Ishikawa (cell line): ENCODE measurements at regions not wholly inside any gene's neighbourhood (a gene's known extent, or its start where the extent isn't known, plus 50 kb on each side); places are given as distances from the start of the nearest gene placed in this dataset.

Experiments
- CEBPB ChIP-seq: IDR thresholded peaks from 2 replicates; pipeline ENCODE4 v1.6.1; 2012
- CREB1 ChIP-seq: IDR thresholded peaks from 2 replicates; pipeline ENCODE4 v1.6.1; 2012; ENCODE audit warnings: low read depth
- EGR1 ChIP-seq: IDR thresholded peaks from 2 replicates; pipeline ENCODE4 v1.6.1; 2012
- EP300 ChIP-seq: IDR thresholded peaks from 2 replicates; pipeline ENCODE4 v1.6.1; 2012; ENCODE audit warnings: borderline replicate concordance
- FOXM1 ChIP-seq: IDR thresholded peaks from 2 replicates; pipeline ENCODE4 v1.6.1; 2012; ENCODE audit warnings: low read depth, borderline replicate concordance
- NFIC ChIP-seq: IDR thresholded peaks from 2 replicates; pipeline ENCODE4 v1.6.1; 2012
- RAD21 ChIP-seq: IDR thresholded peaks from 2 replicates; pipeline ENCODE4 v1.6.1; 2012; ENCODE audit warnings: low read depth
- TAF1 ChIP-seq: IDR thresholded peaks from 2 replicates; pipeline ENCODE4 v1.6.1; 2012; ENCODE audit warnings: low read depth, mild to moderate bottlenecking
- TCF12 ChIP-seq: IDR thresholded peaks from 2 replicates; pipeline ENCODE4 v1.6.1; 2012; ENCODE audit warnings: low read depth
- TEAD4 ChIP-seq: IDR thresholded peaks from 2 replicates; pipeline ENCODE4 v1.6.1; 2012
- YY1 ChIP-seq: IDR thresholded peaks from 2 replicates; pipeline ENCODE4 v1.6.1; 2012; ENCODE audit warnings: low read depth
- ZBTB7A ChIP-seq: IDR thresholded peaks from 2 replicates; pipeline ENCODE4 v1.6.1; 2012; ENCODE audit warnings: low read depth
- TF ChIP-seq, protein P1 (sequence below): IDR thresholded peaks from 2 replicates; pipeline ENCODE4 v1.6.1; 2012; ENCODE audit warnings: low read depth, mild to moderate bottlenecking
- TF ChIP-seq, protein P2 (sequence below): IDR thresholded peaks from 2 replicates; pipeline ENCODE4 v1.6.1; 2012
- TF ChIP-seq, protein P3 (sequence below): IDR thresholded peaks from 2 replicates; pipeline ENCODE4 v1.6.1; 2012

DNA sequence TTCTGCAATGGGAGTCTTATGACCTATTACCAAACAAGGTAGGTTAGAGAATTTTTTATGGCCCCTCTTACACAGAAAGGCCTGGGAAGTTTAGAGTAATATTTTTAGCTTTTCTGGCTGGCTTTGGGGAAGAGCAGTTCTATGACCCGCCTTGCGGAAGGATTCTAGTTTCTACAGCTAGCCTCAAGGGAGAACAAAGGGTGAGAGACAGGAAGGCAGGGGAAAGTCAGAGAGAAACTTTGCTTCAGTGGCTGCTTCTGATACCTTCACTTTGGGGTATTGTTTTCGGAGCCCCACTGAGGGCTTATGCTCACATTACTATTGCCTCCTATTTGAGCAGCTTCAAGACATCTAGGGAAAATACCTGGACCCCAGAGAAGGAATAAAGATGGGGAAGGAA is 80.7 kb upstream of the NUDT4 start:
- TF ChIP-seq CREB1 (no peak), FOXM1 (no peak), EGR1 (no peak), ZBTB7A (no peak), TAF1 (no peak), NFIC (no peak), TEAD4 (no peak)

DNA sequence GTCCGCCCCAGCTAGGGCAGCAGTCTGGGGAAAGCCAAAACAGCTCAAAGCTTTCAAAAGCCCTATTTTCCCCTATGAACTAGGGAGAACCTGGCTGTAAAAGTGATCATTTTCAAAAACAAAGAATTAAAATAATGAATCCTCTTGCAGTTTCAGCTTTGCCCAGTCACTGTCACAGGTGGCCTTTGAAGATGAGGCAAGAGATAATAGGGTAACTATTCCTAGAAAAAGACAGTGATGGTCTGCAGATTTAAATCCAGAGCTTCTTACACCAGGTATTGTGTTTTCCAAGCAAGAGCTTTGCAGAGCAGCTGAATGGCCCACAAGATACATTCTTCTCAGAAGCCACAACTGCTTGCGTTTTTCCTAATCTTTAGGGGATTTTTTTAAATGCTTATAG is 80.2 kb upstream of the NUDT4 start:
- TF ChIP-seq RAD21, result no peak
- no peak for TF ChIP-seq EGR1
- TF ChIP-seq TEAD4, result no peak

DNA sequence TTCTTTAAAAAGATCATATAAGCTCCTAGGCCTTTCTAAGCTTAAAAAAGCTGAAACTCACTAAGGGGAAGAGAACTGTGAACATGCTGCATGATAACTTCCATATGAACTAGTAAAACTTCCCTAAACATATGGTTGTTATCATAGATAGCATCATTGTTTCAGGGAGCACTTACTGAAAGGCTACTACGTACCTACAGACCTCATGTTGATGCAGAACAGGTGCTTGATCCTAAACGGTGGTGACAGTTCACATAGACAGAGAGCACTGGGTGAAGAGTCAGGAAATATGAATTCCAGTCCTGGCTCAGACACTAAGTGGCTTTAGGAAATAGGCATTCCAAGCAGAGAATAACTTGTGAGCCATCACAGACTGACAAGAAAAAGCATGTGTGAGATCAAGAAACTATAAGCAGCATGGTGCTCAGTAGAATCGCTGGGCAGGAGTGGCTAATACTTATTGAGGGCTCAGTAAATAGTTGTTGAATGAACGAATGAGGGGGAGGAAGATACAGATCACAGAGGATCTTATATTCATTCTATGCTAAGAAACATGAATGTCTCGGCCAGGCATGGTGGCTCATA is 78.4 kb upstream of the NUDT4 start:
- TF ChIP-seq YY1 (no peak), CEBPB (no peak), CREB1 (no peak), FOXM1 (no peak), RAD21 (no peak), EGR1 (no peak), TAF1 (no peak), TEAD4 (no peak), NFIC (no peak), EP300 (no peak), ZBTB7A (no peak), TCF12 (no peak)
- TF ChIP-seq, protein P1, sequence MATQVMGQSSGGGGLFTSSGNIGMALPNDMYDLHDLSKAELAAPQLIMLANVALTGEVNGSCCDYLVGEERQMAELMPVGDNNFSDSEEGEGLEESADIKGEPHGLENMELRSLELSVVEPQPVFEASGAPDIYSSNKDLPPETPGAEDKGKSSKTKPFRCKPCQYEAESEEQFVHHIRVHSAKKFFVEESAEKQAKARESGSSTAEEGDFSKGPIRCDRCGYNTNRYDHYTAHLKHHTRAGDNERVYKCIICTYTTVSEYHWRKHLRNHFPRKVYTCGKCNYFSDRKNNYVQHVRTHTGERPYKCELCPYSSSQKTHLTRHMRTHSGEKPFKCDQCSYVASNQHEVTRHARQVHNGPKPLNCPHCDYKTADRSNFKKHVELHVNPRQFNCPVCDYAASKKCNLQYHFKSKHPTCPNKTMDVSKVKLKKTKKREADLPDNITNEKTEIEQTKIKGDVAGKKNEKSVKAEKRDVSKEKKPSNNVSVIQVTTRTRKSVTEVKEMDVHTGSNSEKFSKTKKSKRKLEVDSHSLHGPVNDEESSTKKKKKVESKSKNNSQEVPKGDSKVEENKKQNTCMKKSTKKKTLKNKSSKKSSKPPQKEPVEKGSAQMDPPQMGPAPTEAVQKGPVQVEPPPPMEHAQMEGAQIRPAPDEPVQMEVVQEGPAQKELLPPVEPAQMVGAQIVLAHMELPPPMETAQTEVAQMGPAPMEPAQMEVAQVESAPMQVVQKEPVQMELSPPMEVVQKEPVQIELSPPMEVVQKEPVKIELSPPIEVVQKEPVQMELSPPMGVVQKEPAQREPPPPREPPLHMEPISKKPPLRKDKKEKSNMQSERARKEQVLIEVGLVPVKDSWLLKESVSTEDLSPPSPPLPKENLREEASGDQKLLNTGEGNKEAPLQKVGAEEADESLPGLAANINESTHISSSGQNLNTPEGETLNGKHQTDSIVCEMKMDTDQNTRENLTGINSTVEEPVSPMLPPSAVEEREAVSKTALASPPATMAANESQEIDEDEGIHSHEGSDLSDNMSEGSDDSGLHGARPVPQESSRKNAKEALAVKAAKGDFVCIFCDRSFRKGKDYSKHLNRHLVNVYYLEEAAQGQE, result no peak
- TF ChIP-seq, protein P2, sequence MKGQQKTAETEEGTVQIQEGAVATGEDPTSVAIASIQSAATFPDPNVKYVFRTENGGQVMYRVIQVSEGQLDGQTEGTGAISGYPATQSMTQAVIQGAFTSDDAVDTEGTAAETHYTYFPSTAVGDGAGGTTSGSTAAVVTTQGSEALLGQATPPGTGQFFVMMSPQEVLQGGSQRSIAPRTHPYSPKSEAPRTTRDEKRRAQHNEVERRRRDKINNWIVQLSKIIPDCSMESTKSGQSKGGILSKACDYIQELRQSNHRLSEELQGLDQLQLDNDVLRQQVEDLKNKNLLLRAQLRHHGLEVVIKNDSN, result no peak
- TF ChIP-seq, protein P3, sequence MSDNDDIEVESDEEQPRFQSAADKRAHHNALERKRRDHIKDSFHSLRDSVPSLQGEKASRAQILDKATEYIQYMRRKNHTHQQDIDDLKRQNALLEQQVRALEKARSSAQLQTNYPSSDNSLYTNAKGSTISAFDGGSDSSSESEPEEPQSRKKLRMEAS, result no peak

DNA sequence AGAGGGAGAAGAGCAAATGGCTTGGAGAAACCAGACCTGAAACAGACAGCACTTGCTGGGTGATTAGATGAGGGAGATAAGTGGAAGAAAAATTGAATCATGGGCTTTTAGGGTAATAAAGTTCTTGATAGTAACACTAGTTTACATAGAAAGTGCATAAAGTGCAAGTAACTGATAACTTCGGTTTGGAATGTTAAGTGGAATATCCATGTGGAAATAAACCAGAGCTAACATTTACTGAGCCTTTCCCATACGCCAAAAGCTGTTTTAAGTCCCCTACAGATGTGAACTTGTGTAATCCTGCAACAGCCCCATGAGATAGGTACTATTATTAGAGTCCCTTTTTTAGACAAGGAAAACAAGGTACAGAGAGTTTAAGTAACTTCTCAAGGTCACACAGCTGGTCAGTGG is 77.1 kb upstream of the NUDT4 start:
- no peak for TF ChIP-seq EGR1

DNA sequence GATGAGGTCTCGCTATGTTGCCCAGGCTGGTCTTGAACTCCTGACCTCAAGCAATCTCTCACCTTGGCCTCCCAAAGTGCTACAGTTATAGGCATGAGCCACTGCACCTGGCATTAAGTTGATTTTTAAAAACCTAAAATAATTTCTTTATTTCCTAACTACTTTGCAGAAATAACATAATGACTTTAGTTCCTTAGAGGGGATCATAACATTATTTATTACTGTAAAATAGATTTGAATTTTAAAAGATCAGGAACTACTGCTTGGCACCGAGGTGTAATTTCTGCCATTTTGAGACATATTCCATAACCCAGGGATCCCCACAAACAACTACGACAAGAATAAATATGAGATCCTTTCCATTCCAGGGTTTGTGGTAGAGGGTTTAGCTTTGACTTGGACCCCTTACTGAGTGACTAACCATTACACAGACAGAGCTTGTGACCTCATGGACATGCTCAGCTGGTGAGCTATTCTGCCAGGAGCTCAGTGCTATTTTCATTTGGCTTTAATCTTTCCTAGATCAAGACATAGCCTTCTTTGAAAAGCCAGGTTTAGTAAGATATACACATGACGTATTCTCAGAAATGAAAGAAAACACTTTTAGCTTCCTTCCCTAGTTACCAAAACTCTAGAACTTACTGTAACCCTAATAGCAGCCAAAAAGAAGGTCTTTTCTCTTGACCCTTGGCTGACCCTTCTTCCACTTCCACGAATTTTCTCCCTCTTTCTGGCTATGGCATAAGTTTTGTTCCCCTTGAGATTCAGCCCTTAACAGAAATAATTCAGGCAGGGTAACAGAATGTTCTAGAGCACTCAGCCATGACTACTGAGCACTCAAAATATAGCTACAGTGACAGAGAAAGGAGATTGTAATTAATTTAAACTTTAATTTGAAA is 75.1 kb upstream of the NUDT4 start:
- TF ChIP-seq RAD21 (no peak), EGR1 (no peak)

DNA sequence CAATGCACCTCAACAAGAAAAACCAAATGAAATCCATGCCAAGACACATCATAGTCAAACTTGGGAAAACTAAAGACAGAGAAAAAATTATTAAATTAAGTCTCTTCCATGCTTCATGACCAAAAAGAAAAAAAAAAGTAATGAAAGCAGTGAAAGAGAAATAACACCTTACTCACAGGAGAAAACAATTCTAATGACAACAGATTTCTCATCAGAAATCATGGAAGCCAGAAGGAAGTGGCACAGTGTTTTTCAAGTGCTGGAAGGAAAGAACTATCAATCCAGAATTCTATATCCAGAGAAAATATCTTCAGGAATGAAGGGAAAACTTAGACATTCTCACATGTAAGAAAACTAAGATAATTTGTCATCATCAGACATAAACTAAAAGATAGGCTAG is 71.1 kb upstream of the NUDT4 start:
- TF ChIP-seq RAD21 (no peak), CEBPB (no peak), EGR1 (no peak), FOXM1 (no peak), NFIC (no peak), TEAD4 (no peak)
- TF ChIP-seq, protein P1, result no peak
- TF ChIP-seq, protein P2, result no peak

DNA sequence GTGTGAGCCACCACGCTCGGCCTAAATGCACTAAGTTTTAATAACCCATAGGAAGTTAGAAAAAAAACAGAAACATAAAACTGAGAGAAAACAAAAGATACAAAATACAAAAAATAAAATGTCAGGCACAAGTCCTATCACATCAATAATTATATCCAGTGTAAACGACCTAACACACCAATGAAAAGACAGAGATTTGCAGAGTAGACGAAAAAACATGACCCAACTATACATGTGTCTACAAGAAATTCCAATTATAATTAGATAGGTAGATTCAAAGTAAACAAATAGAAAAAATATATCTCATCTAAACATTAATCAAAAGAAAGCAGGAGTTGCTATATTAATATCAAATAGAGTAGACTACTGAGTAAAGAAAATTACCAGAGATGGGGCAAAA is 69.4 kb upstream of the NUDT4 start:
- TF ChIP-seq FOXM1, result no peak
- no peak for TF ChIP-seq TAF1
